ENCODE measurements at regions not wholly inside any gene's neighbourhood (a gene's known extent, or its start where the extent isn't known, plus 50 kb on each side); places are given as distances from the start of the nearest gene placed in this dataset.

GRCh38 chr5:54778783-54779182 lies 206.6 kb downstream of the ESM1 start:
- H3K9me3 ChIP-seq (ENCODE audit: control insufficient read depth in 3 of 3, low read length in 3 of 3): peaks cover 0 to 3% (median 0%) of the 10 kb centered on the region in 3 donors
- no peaks in the 10 kb centered on the region for H3K27me3 ChIP-seq (ENCODE audit: control insufficient read depth in 3 of 3, insufficient read depth in 3 of 3, low read length in 3 of 3)
- H3K4me3 ChIP-seq (ENCODE audit: low read length in 3 of 3): no peak overlapping the region
- no peaks in the 10 kb centered on the region for H3K36me3 ChIP-seq (ENCODE audit: control insufficient read depth in 3 of 3, insufficient read depth in 3 of 3, low read length in 3 of 3)
- no peak overlapping the region for H3K9ac ChIP-seq (ENCODE audit: low read depth in 1 of 3, low read length in 3 of 3)
- no peaks in the 10 kb centered on the region for H3K4me1 ChIP-seq (ENCODE audit: control insufficient read depth in 3 of 3, insufficient read depth in 3 of 3, low read length in 3 of 3)
- H3K27ac ChIP-seq (ENCODE audit: low read depth, low read length): no peak overlapping the region

GRCh38 chr5:54775645-54776044 lies 209.7 kb downstream of the ESM1 start:
- Histone ChIP-seq H3K27ac (ENCODE audit: low read depth, low read length) (no peak overlapping the region), H3K9me3 (ENCODE audit: control insufficient read depth in 3 of 3, low read length in 3 of 3) (no peaks in the 10 kb centered on the region), H3K4me3 (ENCODE audit: low read length in 3 of 3) (no peak overlapping the region), H3K4me1 (ENCODE audit: control insufficient read depth in 3 of 3, insufficient read depth in 3 of 3, low read length in 3 of 3) (no peaks in the 10 kb centered on the region), H3K27me3 (ENCODE audit: control insufficient read depth in 3 of 3, insufficient read depth in 3 of 3, low read length in 3 of 3) (no peaks in the 10 kb centered on the region), H3K9ac (ENCODE audit: low read depth in 1 of 3, low read length in 3 of 3) (no peak overlapping the region), H3K36me3 (ENCODE audit: control insufficient read depth in 3 of 3, insufficient read depth in 3 of 3, low read length in 3 of 3) (no peaks in the 10 kb centered on the region)

- H3K9me3 ChIP-seq (ENCODE audit: control insufficient read depth in 3 of 3, low read length in 3 of 3): no peaks in the 10 kb centered on the region
- no peak overlapping the region for H3K9ac ChIP-seq (ENCODE audit: low read depth in 1 of 3, low read length in 3 of 3)
- H3K4me3 ChIP-seq (ENCODE audit: low read length in 3 of 3): peak overlapping the region in 1 of 3 donors; percentile 42
- H3K36me3 ChIP-seq (ENCODE audit: control insufficient read depth in 3 of 3, insufficient read depth in 3 of 3, low read length in 3 of 3): no peaks in the 10 kb centered on the region
- H3K27ac ChIP-seq (ENCODE audit: low read depth, low read length): no peak overlapping the region
- no peaks in the 10 kb centered on the region for H3K27me3 ChIP-seq (ENCODE audit: control insufficient read depth in 3 of 3, insufficient read depth in 3 of 3, low read length in 3 of 3)
- H3K4me1 ChIP-seq (ENCODE audit: control insufficient read depth in 3 of 3, insufficient read depth in 3 of 3, low read length in 3 of 3): no peaks in the 10 kb centered on the region
These were observed 210.9 kb downstream of the ESM1 start for GRCh38 chr5:54774281-54775170.

- no peak overlapping the region for H3K4me3 ChIP-seq (ENCODE audit: low read length in 3 of 3)
- H3K9ac ChIP-seq (ENCODE audit: low read depth in 1 of 3, low read length in 3 of 3): no peak overlapping the region
- no peaks in the 10 kb centered on the region for H3K4me1 ChIP-seq (ENCODE audit: control insufficient read depth in 3 of 3, insufficient read depth in 3 of 3, low read length in 3 of 3)
- H3K27me3 ChIP-seq (ENCODE audit: control insufficient read depth in 3 of 3, insufficient read depth in 3 of 3, low read length in 3 of 3): no peaks in the 10 kb centered on the region
- no peaks in the 10 kb centered on the region for H3K9me3 ChIP-seq (ENCODE audit: control insufficient read depth in 3 of 3, low read length in 3 of 3)
- H3K36me3 ChIP-seq (ENCODE audit: control insufficient read depth in 3 of 3, insufficient read depth in 3 of 3, low read length in 3 of 3): no peaks in the 10 kb centered on the region
- no peak overlapping the region for H3K27ac ChIP-seq (ENCODE audit: low read depth, low read length)
These were observed 212.7 kb downstream of the ESM1 start for GRCh38 chr5:54772684-54773083.

GRCh38 chr5:54772231-54772630 lies 213.2 kb downstream of the ESM1 start:
- Histone ChIP-seq H3K27me3 (ENCODE audit: control insufficient read depth in 3 of 3, insufficient read depth in 3 of 3, low read length in 3 of 3) (no peaks in the 10 kb centered on the region), H3K9me3 (ENCODE audit: control insufficient read depth in 3 of 3, low read length in 3 of 3) (no peaks in the 10 kb centered on the region), H3K9ac (ENCODE audit: low read depth in 1 of 3, low read length in 3 of 3) (no peak overlapping the region), H3K27ac (ENCODE audit: low read depth, low read length) (no peak overlapping the region), H3K4me1 (ENCODE audit: control insufficient read depth in 3 of 3, insufficient read depth in 3 of 3, low read length in 3 of 3) (no peaks in the 10 kb centered on the region), H3K4me3 (ENCODE audit: low read length in 3 of 3) (no peak overlapping the region), H3K36me3 (ENCODE audit: control insufficient read depth in 3 of 3, insufficient read depth in 3 of 3, low read length in 3 of 3) (no peaks in the 10 kb centered on the region)

- Histone ChIP-seq H3K4me3 (ENCODE audit: low read length in 3 of 3) (no peak overlapping the region), H3K27me3 (ENCODE audit: control insufficient read depth in 3 of 3, insufficient read depth in 3 of 3, low read length in 3 of 3) (no peaks in the 10 kb centered on the region), H3K9me3 (ENCODE audit: control insufficient read depth in 3 of 3, low read length in 3 of 3) (no peaks in the 10 kb centered on the region), H3K9ac (ENCODE audit: low read depth in 1 of 3, low read length in 3 of 3) (no peak overlapping the region), H3K36me3 (ENCODE audit: control insufficient read depth in 3 of 3, insufficient read depth in 3 of 3, low read length in 3 of 3) (no peaks in the 10 kb centered on the region), H3K27ac (ENCODE audit: low read depth, low read length) (no peak overlapping the region), H3K4me1 (ENCODE audit: control insufficient read depth in 3 of 3, insufficient read depth in 3 of 3, low read length in 3 of 3) (no peaks in the 10 kb centered on the region)
These were observed 215.6 kb downstream of the ESM1 start for GRCh38 chr5:54769746-54770145.

GRCh38 chr5:54769072-54769471 lies 216.3 kb downstream of the ESM1 start:
- Histone ChIP-seq H3K4me3 (ENCODE audit: low read length in 3 of 3) (no peak overlapping the region), H3K9ac (ENCODE audit: low read depth in 1 of 3, low read length in 3 of 3) (no peak overlapping the region), H3K9me3 (ENCODE audit: control insufficient read depth in 3 of 3, low read length in 3 of 3) (no peaks in the 10 kb centered on the region), H3K36me3 (ENCODE audit: control insufficient read depth in 3 of 3, insufficient read depth in 3 of 3, low read length in 3 of 3) (no peaks in the 10 kb centered on the region), H3K27ac (ENCODE audit: low read depth, low read length) (no peak overlapping the region), H3K27me3 (ENCODE audit: control insufficient read depth in 3 of 3, insufficient read depth in 3 of 3, low read length in 3 of 3) (no peaks in the 10 kb centered on the region), H3K4me1 (ENCODE audit: control insufficient read depth in 3 of 3, insufficient read depth in 3 of 3, low read length in 3 of 3) (no peaks in the 10 kb centered on the region)

- no peak overlapping the region for H3K9ac ChIP-seq (ENCODE audit: low read depth in 1 of 3, low read length in 3 of 3)
- H3K27ac ChIP-seq (ENCODE audit: low read depth, low read length): no peak overlapping the region
- H3K4me3 ChIP-seq (ENCODE audit: low read length in 3 of 3): no peak overlapping the region
- H3K4me1 ChIP-seq (ENCODE audit: control insufficient read depth in 3 of 3, insufficient read depth in 3 of 3, low read length in 3 of 3): peaks cover 0 to under 1% (median 0%) of the 10 kb centered on the region in 3 donors
- no peaks in the 10 kb centered on the region for H3K36me3 ChIP-seq (ENCODE audit: control insufficient read depth in 3 of 3, insufficient read depth in 3 of 3, low read length in 3 of 3)
- H3K9me3 ChIP-seq (ENCODE audit: control insufficient read depth in 3 of 3, low read length in 3 of 3): no peaks in the 10 kb centered on the region
- no peaks in the 10 kb centered on the region for H3K27me3 ChIP-seq (ENCODE audit: control insufficient read depth in 3 of 3, insufficient read depth in 3 of 3, low read length in 3 of 3)
These were observed 218.6 kb downstream of the ESM1 start for GRCh38 chr5:54766748-54767147.

GRCh38 chr5:54765165-54766028 lies 220.0 kb downstream of the ESM1 start:
- Histone ChIP-seq H3K4me1 (ENCODE audit: control insufficient read depth in 3 of 3, insufficient read depth in 3 of 3, low read length in 3 of 3) (peaks cover 0 to 2% (median 0%) of the 10 kb centered on the region in 3 donors), H3K36me3 (ENCODE audit: control insufficient read depth in 3 of 3, insufficient read depth in 3 of 3, low read length in 3 of 3) (no peaks in the 10 kb centered on the region), H3K27me3 (ENCODE audit: control insufficient read depth in 3 of 3, insufficient read depth in 3 of 3, low read length in 3 of 3) (no peaks in the 10 kb centered on the region), H3K9me3 (ENCODE audit: control insufficient read depth in 3 of 3, low read length in 3 of 3) (no peaks in the 10 kb centered on the region), H3K9ac (ENCODE audit: low read depth in 1 of 3, low read length in 3 of 3) (no peak overlapping the region), H3K27ac (ENCODE audit: low read depth, low read length) (no peak overlapping the region), H3K4me3 (ENCODE audit: low read length in 3 of 3) (no peak overlapping the region)

All from skeletal muscle tissue (tissue), 3 donors.